Memory B cell (primary cell): ENCODE measurements at regions not wholly inside any gene's neighbourhood (a gene's known extent, or its start where the extent isn't known, plus 50 kb on each side); places are given as distances from the start of the nearest gene placed in this dataset.

ENCODE experiments used
- ATAC-seq: fragments of 150-1000 bp; cut with Tn5 transposase; 2 replicates; pipeline ENCODE4 v1.10.0; 2021; ENCODE audit warnings: low read depth, mild to moderate bottlenecking, moderate library complexity
- DNase-seq, 2 donors: peaks; one replicate each; pipeline ENCODE4 v3.0.0; 2022; ENCODE audit warnings: low spot score in 2 of 2
- H3K27ac Mint-ChIP-seq: one replicate; pipeline ENCODE4 v1.8.0; 2022; ENCODE audit warnings: mild to moderate bottlenecking, moderate library complexity, mixed read lengths
- H3K27me3 Mint-ChIP-seq: one replicate; pipeline ENCODE4 v1.8.0; 2022; ENCODE audit warnings: mixed read lengths
- H3K36me3 Mint-ChIP-seq: one replicate; pipeline ENCODE4 v1.8.0; 2022; ENCODE audit warnings: mild to moderate bottlenecking, mixed read lengths
- H3K4me1 Mint-ChIP-seq: one replicate; pipeline ENCODE4 v1.8.0; 2022; ENCODE audit warnings: mixed read lengths
- H3K4me3 Mint-ChIP-seq: one replicate; pipeline ENCODE4 v1.8.0; 2022; ENCODE audit warnings: mild to moderate bottlenecking, moderate library complexity, mixed read lengths
- H3K9me3 Mint-ChIP-seq: one replicate; pipeline ENCODE4 v1.8.0; 2022; ENCODE audit warnings: mixed read lengths

DNA sequence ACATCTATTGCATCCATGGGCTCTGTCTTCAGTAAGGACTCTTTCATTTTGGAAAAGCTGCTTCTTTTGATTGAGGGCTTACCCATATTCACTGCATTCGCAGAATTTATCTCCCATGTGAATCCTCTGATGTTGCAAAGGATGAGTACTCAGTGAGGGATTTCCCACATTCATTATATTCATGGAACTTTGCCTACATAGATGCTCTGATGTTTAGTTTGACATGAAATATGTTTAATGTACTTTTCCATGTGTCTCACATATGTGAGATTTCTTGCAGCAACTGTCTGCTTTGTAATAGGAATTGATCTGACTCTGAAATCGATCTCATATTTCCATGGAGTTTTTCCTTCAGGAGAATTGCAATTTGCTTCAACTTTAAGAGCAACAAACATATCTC, 1699.6 kb upstream of the FLRT2 start:
- H3K27ac Mint-ChIP-seq = no peak overlapping the region
- no peaks in the 10 kb centered on the region for H3K4me1 Mint-ChIP-seq
- H3K9me3 Mint-ChIP-seq = peaks cover 3% of the 10 kb centered on the region
- no peak for DNase-seq
- no peaks in the 10 kb centered on the region for H3K27me3 Mint-ChIP-seq
- no peak overlapping the region for H3K4me3 Mint-ChIP-seq
- no peak for ATAC-seq
- no peaks in the 10 kb centered on the region for H3K36me3 Mint-ChIP-seq

DNA sequence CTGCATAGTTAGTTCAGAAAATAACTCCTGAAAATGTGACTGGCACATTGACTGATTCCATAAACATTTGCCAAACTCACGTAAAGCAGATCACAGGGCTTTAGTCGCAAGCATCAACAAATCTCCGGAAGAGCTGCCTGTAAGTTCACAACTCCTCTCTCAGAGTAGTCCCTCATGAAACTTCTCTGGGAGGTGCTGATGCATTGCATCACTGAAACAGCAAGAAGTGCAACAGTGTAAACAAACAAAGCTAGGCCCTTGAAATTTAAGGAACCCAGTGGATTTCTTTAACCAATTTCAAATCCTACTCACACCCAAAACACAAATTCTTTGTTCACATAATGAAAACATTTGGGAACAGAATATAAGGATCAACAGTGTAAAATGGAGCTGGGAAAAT, 1691.7 kb upstream of the FLRT2 start:
- Mint-ChIP-seq H3K4me1 (no peaks in the 10 kb centered on the region), H3K27ac (no peak overlapping the region), H3K36me3 (no peaks in the 10 kb centered on the region), H3K9me3 (peaks cover 4% of the 10 kb centered on the region), H3K27me3 (no peaks in the 10 kb centered on the region), H3K4me3 (no peak overlapping the region)
- ATAC-seq (no peak), DNase-seq (no peak)

GRCh38 chr14:83842547-83842946, 1687.4 kb upstream of the FLRT2 start:
- Mint-ChIP-seq H3K27ac (no peak overlapping the region), H3K4me3 (no peak overlapping the region), H3K27me3 (no peaks in the 10 kb centered on the region), H3K9me3 (peaks cover 4% of the 10 kb centered on the region), H3K4me1 (no peaks in the 10 kb centered on the region), H3K36me3 (no peaks in the 10 kb centered on the region)
- no peak for DNase-seq
- ATAC-seq = no peak

DNA sequence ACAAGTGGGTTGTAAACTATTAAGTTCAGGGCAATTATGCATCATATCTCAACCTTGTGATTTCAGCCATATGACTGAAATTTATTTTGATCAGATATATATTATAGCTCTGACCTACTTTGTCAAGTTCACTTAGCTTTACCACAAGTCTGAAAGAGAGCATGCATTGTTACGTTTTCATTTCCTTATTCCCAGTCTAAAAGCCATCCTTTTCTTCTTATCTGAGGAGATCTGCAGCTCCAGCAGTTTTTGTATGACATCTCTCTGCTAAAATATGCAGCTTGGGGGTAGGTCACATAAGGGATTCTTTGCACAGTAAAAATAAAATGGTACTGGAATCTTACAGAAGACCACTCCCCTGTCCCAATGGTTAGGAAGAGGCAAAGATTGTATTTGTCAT, 1682.8 kb upstream of the FLRT2 start:
- DNase-seq = no peak
- no peaks in the 10 kb centered on the region for H3K4me1 Mint-ChIP-seq
- peaks cover 5% of the 10 kb centered on the region for H3K9me3 Mint-ChIP-seq
- no peaks in the 10 kb centered on the region for H3K36me3 Mint-ChIP-seq
- no peak for ATAC-seq
- H3K4me3 Mint-ChIP-seq = no peak overlapping the region
- H3K27me3 Mint-ChIP-seq = no peaks in the 10 kb centered on the region
- H3K27ac Mint-ChIP-seq = no peak overlapping the region

DNA sequence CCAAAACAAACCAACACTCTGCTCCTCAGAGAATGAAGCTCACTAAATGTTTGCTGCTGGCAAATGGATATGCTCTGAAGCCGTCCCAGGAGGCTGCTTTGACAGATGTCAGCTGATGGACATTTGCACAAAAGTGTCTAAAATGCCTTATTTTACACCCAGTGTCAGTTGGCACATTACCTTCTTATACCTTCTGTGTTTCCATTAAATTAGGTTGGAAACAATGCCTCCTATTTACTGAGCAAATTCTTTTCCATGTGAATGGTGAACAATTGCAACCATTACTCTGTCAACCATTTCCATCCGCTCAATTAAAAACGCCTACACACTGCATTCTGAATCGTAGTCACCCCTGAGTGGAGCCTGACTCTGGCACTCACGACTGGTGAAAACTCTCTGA, 1679.9 kb upstream of the FLRT2 start:
- Mint-ChIP-seq H3K4me1 (no peaks in the 10 kb centered on the region), H3K4me3 (no peak overlapping the region), H3K9me3 (peaks cover 5% of the 10 kb centered on the region), H3K27ac (no peak overlapping the region), H3K27me3 (no peaks in the 10 kb centered on the region), H3K36me3 (no peaks in the 10 kb centered on the region)
- ATAC-seq (no peak), DNase-seq (no peak)

- peaks cover 3% of the 10 kb centered on the region for H3K9me3 Mint-ChIP-seq
- H3K27ac Mint-ChIP-seq = no peak overlapping the region
- no peaks in the 10 kb centered on the region for H3K36me3 Mint-ChIP-seq
- ATAC-seq (no peak), DNase-seq (no peak)
- H3K27me3 Mint-ChIP-seq = no peaks in the 10 kb centered on the region
- no peak overlapping the region for H3K4me3 Mint-ChIP-seq
- no peaks in the 10 kb centered on the region for H3K4me1 Mint-ChIP-seq
Measured at GRCh38 chr14:83856334-83856733, 1673.6 kb upstream of the FLRT2 start.

DNA sequence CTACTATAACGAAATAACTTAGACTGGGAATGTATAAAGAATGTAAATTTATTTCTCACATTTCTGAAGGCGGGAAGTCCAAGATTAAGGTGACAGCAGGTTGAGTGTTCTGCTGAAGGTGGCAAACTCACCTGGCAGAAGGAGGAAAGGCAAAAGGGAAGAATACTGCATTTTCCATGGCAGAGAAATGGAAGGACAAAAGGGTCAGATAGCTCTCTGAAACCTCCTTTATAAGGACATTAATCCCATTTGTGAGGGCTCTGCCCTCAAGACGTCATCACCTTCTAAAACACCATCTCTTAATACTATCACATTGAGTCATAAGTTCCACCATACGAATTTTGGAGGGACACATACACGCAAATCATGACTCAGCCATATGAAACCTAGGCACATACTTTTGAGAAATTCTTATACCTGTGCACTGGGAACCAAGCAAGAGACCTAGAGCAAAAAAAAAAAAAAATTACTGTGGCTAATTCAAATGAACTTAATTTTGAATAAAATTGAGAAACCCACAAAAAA, 1669.3 kb upstream of the FLRT2 start:
- peaks cover 1% of the 10 kb centered on the region for H3K9me3 Mint-ChIP-seq
- ATAC-seq (no peak), DNase-seq (no peak)

GRCh38 chr14:83863042-83863774, 1666.7 kb upstream of the FLRT2 start:
- DNase-seq (no peak), ATAC-seq (no peak)

More for the DNA sequence above, 1669.3 kb upstream of the FLRT2 start:
- H3K27me3 Mint-ChIP-seq = no peaks in the 10 kb centered on the region
- H3K27ac Mint-ChIP-seq = no peak overlapping the region
- H3K4me1 Mint-ChIP-seq = no peaks in the 10 kb centered on the region
- H3K4me3 Mint-ChIP-seq = no peak overlapping the region
- H3K36me3 Mint-ChIP-seq = no peaks in the 10 kb centered on the region

DNA sequence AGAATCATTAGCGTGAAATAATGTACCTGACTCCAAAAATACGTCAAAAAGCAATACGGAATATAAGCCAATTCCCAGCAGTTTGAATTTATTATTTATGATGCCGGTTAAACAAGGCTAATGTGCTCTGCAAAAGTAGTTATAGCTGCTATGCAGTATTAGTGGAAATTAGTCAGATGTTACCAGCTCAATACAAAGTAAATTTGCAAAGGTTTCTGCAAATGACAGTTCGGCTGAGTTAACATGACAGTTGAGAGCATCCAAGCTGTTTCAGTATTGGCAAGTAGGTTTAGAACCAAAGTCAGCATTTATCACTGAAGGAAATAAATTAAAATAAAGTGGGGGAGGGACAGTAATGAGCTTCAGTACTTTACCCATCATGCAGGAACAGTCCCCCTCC, 1665.8 kb upstream of the FLRT2 start:
- ATAC-seq (no peak), DNase-seq (no peak)
- no peaks in the 10 kb centered on the region for H3K27me3 Mint-ChIP-seq
- no peaks in the 10 kb centered on the region for H3K36me3 Mint-ChIP-seq
- no peaks in the 10 kb centered on the region for H3K4me1 Mint-ChIP-seq
- peaks cover 1% of the 10 kb centered on the region for H3K9me3 Mint-ChIP-seq
- H3K27ac Mint-ChIP-seq = no peak overlapping the region
- no peak overlapping the region for H3K4me3 Mint-ChIP-seq

More at GRCh38 chr14:83863042-83863774, 1666.7 kb upstream of the FLRT2 start:
- Mint-ChIP-seq H3K4me1 (no peaks in the 10 kb centered on the region), H3K27me3 (no peaks in the 10 kb centered on the region), H3K9me3 (peaks cover 1% of the 10 kb centered on the region), H3K27ac (no peak overlapping the region), H3K4me3 (no peak overlapping the region), H3K36me3 (no peaks in the 10 kb centered on the region)

DNA sequence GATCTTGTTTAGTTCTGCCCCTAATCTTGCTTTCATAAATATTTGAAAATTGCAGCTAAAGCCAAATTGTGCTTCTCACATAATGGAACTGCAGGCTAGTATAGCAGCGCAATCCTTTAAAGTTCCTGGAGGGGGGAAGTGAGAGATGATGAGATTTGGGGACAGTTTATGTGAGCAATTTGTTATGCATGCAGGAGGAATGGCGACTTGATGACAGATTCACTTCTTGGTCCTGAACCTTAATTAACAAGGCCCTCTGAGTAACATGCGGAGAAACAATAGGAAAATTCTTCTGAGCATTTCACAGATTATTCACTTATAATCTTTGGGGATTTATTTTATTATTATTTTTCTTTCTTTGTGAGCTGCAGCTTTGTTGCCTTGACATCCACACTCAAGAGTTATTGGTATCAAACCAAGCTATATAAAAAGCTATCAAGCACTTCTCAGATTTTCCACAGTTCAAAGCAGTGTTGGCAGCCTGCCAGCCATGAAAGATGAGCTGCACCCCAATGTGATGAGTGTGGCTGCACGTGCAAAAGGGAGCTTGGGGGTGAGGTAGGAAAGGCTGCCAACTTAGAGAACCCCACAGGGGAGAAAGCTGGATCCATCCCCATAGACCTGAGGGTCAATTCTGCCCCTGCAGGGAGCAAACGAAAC, 1662.2 kb upstream of the FLRT2 start:
- Mint-ChIP-seq H3K4me3 (no peak overlapping the region), H3K9me3 (peaks cover 1% of the 10 kb centered on the region), H3K27ac (no peak overlapping the region), H3K4me1 (no peaks in the 10 kb centered on the region), H3K36me3 (no peaks in the 10 kb centered on the region), H3K27me3 (no peaks in the 10 kb centered on the region)
- ATAC-seq (no peak), DNase-seq (no peak)

DNA sequence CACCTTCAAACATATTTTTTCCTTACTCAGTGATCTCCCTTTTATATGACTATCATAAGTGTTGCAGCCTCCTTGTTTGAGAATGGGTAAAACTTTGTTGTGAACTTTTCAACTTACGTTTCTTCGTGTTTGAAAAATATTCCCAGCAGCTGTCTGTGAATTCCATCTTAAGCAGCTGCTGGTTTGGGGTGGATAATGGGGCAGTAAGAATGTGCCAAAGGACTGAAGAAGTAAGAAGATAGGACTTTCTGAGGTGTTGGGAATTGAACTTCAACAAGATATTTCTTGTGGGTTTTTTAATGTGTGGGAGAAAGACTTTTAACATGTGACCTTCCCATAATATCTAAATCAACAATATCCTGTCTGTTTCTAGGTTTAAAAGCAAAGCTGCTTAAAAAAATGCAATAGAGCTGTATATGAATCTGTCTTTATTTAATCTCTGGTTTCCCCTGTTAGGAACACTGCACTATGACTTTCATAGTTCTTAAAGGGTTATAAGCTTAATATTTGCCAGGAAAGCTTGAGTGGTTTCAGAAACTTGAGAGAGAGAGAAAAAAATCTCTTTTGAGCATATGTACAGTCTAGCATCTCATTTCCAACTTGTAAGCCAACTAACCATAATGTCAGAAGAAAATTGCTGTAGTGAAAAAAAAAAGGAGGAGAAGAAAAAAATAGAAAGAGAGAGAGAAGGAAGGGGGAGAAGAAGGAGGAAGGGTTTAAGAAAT, 1659.2 kb upstream of the FLRT2 start:
- peaks cover 2% of the 10 kb centered on the region for H3K9me3 Mint-ChIP-seq
- H3K36me3 Mint-ChIP-seq = no peaks in the 10 kb centered on the region
- ATAC-seq (no peak), DNase-seq (no peak)
- H3K27me3 Mint-ChIP-seq = no peaks in the 10 kb centered on the region
- no peak overlapping the region for H3K4me3 Mint-ChIP-seq
- H3K27ac Mint-ChIP-seq = no peak overlapping the region
- H3K4me1 Mint-ChIP-seq = no peaks in the 10 kb centered on the region

DNA sequence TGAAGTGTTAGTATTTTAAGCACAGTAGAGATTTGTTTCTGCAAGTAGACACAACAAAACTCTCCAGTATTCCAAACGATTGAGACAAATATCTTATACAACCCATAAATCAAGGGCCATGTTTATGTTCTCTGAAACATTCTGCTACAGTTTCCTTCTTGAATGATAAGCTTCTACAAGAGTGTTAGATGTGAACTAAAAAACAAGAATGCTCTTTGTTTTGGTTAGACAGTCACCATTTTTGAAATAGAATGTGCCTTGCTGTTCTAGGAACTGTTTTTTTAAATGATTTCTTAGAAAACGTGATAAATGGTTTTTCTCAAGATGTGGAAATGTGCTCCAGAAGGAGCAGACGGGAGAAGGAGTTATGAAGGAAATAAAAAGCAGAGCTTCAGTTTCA, 1656.3 kb upstream of the FLRT2 start:
- DNase-seq (no peak), ATAC-seq (no peak)
- H3K36me3 Mint-ChIP-seq = no peaks in the 10 kb centered on the region
- H3K27ac Mint-ChIP-seq = no peak overlapping the region
- H3K4me1 Mint-ChIP-seq = no peaks in the 10 kb centered on the region
- no peaks in the 10 kb centered on the region for H3K27me3 Mint-ChIP-seq
- peaks cover 11% of the 10 kb centered on the region for H3K9me3 Mint-ChIP-seq
- no peak overlapping the region for H3K4me3 Mint-ChIP-seq

DNA sequence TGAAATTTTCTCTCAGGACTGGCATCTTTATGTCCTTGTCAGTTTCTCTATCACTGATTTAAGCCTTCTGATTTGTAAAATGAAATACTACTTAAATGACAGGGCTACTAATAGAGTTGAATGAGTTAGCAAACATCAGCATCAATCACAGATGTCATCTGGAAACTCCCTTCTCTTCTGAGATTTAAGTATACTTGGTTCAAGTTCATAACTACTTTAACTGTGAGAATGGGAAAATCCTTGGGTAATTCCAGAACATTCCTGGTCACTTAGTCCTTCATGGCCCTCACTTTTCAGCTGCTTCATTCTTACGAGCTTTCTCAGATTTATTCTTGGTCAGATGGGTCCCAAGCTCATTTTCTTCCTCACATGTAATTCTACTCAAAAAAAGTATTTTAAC, 1655.3 kb upstream of the FLRT2 start:
- Mint-ChIP-seq H3K4me1 (no peaks in the 10 kb centered on the region), H3K4me3 (no peak overlapping the region), H3K9me3 (peaks cover 11% of the 10 kb centered on the region), H3K36me3 (no peaks in the 10 kb centered on the region), H3K27ac (no peak overlapping the region), H3K27me3 (no peaks in the 10 kb centered on the region)
- no peak for DNase-seq
- no peak for ATAC-seq

DNA sequence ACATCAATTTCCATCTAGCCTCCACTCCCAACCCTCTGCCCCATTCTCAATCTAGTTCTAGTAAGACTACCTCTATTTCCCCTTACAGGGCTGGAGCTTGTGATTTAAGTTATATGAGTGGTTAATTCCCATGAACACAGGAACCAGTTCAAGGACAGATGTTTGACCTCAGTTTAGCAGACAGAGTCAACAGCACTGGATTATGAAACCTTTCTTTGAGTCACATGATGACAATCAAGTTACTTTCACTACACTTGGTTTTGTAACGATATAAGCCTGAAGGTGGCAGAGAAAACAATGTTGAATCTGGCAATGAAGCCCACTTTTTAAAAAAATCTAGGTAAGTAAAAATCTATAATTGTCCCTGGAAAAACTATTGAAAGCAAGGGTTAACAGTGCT, 1646.2 kb upstream of the FLRT2 start:
- ATAC-seq (no peak), DNase-seq (no peak)
- no peaks in the 10 kb centered on the region for H3K27me3 Mint-ChIP-seq
- H3K36me3 Mint-ChIP-seq = no peaks in the 10 kb centered on the region
- no peaks in the 10 kb centered on the region for H3K4me1 Mint-ChIP-seq
- no peak overlapping the region for H3K27ac Mint-ChIP-seq
- H3K9me3 Mint-ChIP-seq = peaks cover 7% of the 10 kb centered on the region
- no peak overlapping the region for H3K4me3 Mint-ChIP-seq
